HCT116 (cell line): ENCODE measurements at regions not wholly inside any gene's neighbourhood (a gene's known extent, or its start where the extent isn't known, plus 50 kb on each side); places are given as distances from the start of the nearest gene placed in this dataset.

Source experiments
- ATAC-seq: fragments of 200-7000 bp; cut with Tn5 transposase; 2 replicates; pipeline ENCODE4 v1.9.1; 2020; ENCODE audit warnings: mild to moderate bottlenecking, moderate library complexity
- BruUV-seq: library from RNA; stranded (reverse); fragments of 400-500 nt; replicated peaks from 2 replicates; lab custom pipeline; 2021; lab: Mats Ljungman, UMichigan
- CTCF ChIA-PET: fragments of 300-600 bp; sonication (Branson Sonifier 250); formaldehyde crosslinking; loops from one replicate; lab custom pipeline; 2021; ENCODE audit warnings: antibody characterized with exemption; lab: Charles Lee
- POLR2A ChIA-PET: fragments of 300-600, 350-600 bp; sonication (Branson Sonifier 250); formaldehyde crosslinking; loops from one replicate; lab custom pipeline; 2021; ENCODE audit warnings: antibody characterized with exemption; lab: Charles Lee
- RAD21 ChIA-PET, 2 experiments: fragments of 300-600 bp; sonication (Branson Sonifier 250); formaldehyde crosslinking; loops; one replicate each; lab custom pipeline; 2023; ENCODE audit warnings: low total read pairs in 2 of 2; ENCODE audit not compliant: uncharacterized antibody in 2 of 2, unreplicated experiment in 2 of 2, low non-redundant PET in 1 of 2; lab: Charles Lee
- DNase-seq: peaks from one replicate; pipeline ENCODE4 v3.0.0-alpha.2; 2010; ENCODE audit warnings: low read depth, low spot score
- H2AFZ ChIP-seq: fragments of 200-600 bp; shearing (Covaris generic), sonication (generic); 2 replicates; pipeline ENCODE4 v1.6.1; 2017; ENCODE audit warnings: low read depth, mixed run types, mixed read lengths, antibody characterized with exemption, low read length; ENCODE audit not compliant: poor library complexity, severe bottlenecking
- H3K27ac ChIP-seq: 2 replicates; pipeline ENCODE4 v1.5.1; 2012; ENCODE audit warnings: low read depth, low read length
- H3K27me3 ChIP-seq: fragments of 200-600 bp; sonication (generic); 2 replicates; pipeline ENCODE4 v1.6.1; 2016; ENCODE audit warnings: mixed run types, low read length, mixed read lengths; ENCODE audit not compliant: insufficient read depth
- H3K36me3 ChIP-seq, 2 experiments: fragments of 200-500 bp in 1 of 2; fragments of 200-600 bp in 1 of 2; sonication (Bioruptor generic) in 1 of 2; sonication (generic) in 1 of 2; 2 replicates each; pipeline versions ENCODE4 v1.5.1 to v1.6.1; 2014 to 2016; ENCODE audit warnings: low read length in 2 of 2, inconsistent platforms in 1 of 2, mixed read lengths in 1 of 2, mixed run types in 1 of 2; ENCODE audit not compliant: insufficient read depth in 2 of 2, control insufficient read depth in 1 of 2
- H3K4me1 ChIP-seq, 2 experiments: fragments of 200-600 bp in 1 of 2; sonication (generic) in 1 of 2; 2 replicates each; pipeline versions ENCODE4 v1.5.1 to v1.6.1; 2012 to 2017; ENCODE audit warnings: low read length in 2 of 2, inconsistent platforms in 1 of 2, mild to moderate bottlenecking in 1 of 2, mixed read lengths in 1 of 2, mixed run types in 1 of 2, moderate library complexity in 1 of 2; ENCODE audit not compliant: insufficient read depth in 2 of 2, control insufficient read depth in 1 of 2
- H3K4me2 ChIP-seq: fragments of 200-600 bp; sonication (generic); 2 replicates; pipeline ENCODE4 v1.6.1; 2017; ENCODE audit warnings: mixed run types, low read length, mixed read lengths
- H3K4me3 ChIP-seq, 2 experiments: fragments of 200-600 bp in 1 of 2; sonication (generic) in 1 of 2; replicated peaks in 1 of 2; 2 replicates each; pipeline ENCODE4 v1.5.1; 2011 to 2016; ENCODE audit warnings: low read length in 2 of 2, control low read depth in 1 of 2, low read depth in 1 of 2, mild to moderate bottlenecking in 1 of 2, mixed read lengths in 1 of 2, mixed run types in 1 of 2
- H3K79me2 ChIP-seq: fragments of 200-600 bp; sonication (generic); 2 replicates; pipeline ENCODE4 v1.6.1; 2017; ENCODE audit warnings: mild to moderate bottlenecking, mixed run types, low read length, moderate library complexity, mixed read lengths; ENCODE audit not compliant: insufficient read depth
- H3K9ac ChIP-seq: fragments of 200-600 bp; sonication (generic); 2 replicates; pipeline ENCODE4 v1.6.1; 2016; ENCODE audit warnings: low read length, mixed read lengths
- H3K9me2 ChIP-seq: fragments of 200-600 bp; sonication (generic), shearing (Covaris generic); 2 replicates; pipeline ENCODE4 v1.6.1; 2017; ENCODE audit warnings: mixed run types, mild to moderate bottlenecking, moderate library complexity; ENCODE audit not compliant: insufficient read depth
- H3K9me3 ChIP-seq, 2 experiments: fragments of 200-500 bp in 1 of 2; fragments of 200-600 bp in 1 of 2; sonication (Bioruptor generic) in 1 of 2; sonication (generic) in 1 of 2; 2 replicates each; pipeline ENCODE4 v1.6.1; 2014 to 2017; ENCODE audit warnings: low read length in 2 of 2, mixed read lengths in 2 of 2, inconsistent platforms in 1 of 2, low read depth in 1 of 2, mild to moderate bottlenecking in 1 of 2, mixed run types in 1 of 2, moderate library complexity in 1 of 2; ENCODE audit not compliant: control insufficient read depth in 1 of 2, insufficient read depth in 1 of 2
- H4K20me1 ChIP-seq: fragments of 200-600 bp; sonication (generic), shearing (Covaris generic); 2 replicates; pipeline ENCODE4 v1.6.1; 2017; ENCODE audit warnings: mixed run types, mild to moderate bottlenecking, moderate library complexity; ENCODE audit not compliant: insufficient read depth
- CBX3 ChIP-seq: IDR thresholded peaks from 2 replicates; pipeline ENCODE4 v1.6.1; 2012; ENCODE audit warnings: low read depth
- ELF1 ChIP-seq: IDR thresholded peaks from 2 replicates; pipeline ENCODE4 v1.6.1; 2012; ENCODE audit warnings: low read depth, borderline replicate concordance
- EZH2 ChIP-seq: fragments of 200-600 bp; sonication (generic); IDR thresholded peaks from 2 replicates; pipeline ENCODE4 v1.6.1; 2017; ENCODE audit warnings: antibody characterized with exemption, mixed run types
- EZH2phosphoT487 ChIP-seq: fragments of 200-600 bp; IDR thresholded peaks from 2 replicates; pipeline ENCODE4 v1.6.1; 2018; ENCODE audit warnings: antibody characterized with exemption, borderline replicate concordance
- FOSL1 ChIP-seq: IDR thresholded peaks from 2 replicates; pipeline ENCODE4 v1.6.1; 2012; ENCODE audit warnings: low read depth
- POLR2AphosphoS5 ChIP-seq: IDR thresholded peaks from 2 replicates; pipeline ENCODE4 v1.6.1; 2011; ENCODE audit warnings: mild to moderate bottlenecking, low read depth, low read length, moderate library complexity
- SIN3A ChIP-seq: IDR thresholded peaks from 2 replicates; pipeline ENCODE4 v1.6.1; 2012; ENCODE audit warnings: low read depth
- SP1 ChIP-seq: IDR thresholded peaks from 2 replicates; pipeline ENCODE4 v1.6.1; 2012; ENCODE audit warnings: low read depth
- TCF7L2 ChIP-seq: IDR thresholded peaks from 2 replicates; pipeline ENCODE4 v1.7.0; 2011; ENCODE audit warnings: borderline replicate concordance, inconsistent platforms; ENCODE audit not compliant: insufficient read depth, insufficient read length; ENCODE audit errors: extremely low read depth
- intact Hi-C: fragments of 100-400 bp; cut with micrococcal nuclease; formaldehyde crosslinking; loops from 2 replicates; pipeline ENCODE4 v1.10.0; 2022
- TF ChIP-seq, protein P1 (sequence below): IDR thresholded peaks from 2 replicates; pipeline ENCODE4 v1.6.1; 2012; ENCODE audit warnings: low read depth
- TF ChIP-seq, protein P2 (sequence below): IDR thresholded peaks from 2 replicates; pipeline ENCODE4 v1.6.1; 2012
- TF ChIP-seq, protein P3 (sequence below): IDR thresholded peaks from 2 replicates; pipeline ENCODE4 v1.6.1; 2011; ENCODE audit warnings: mild to moderate bottlenecking, low read length, moderate library complexity; ENCODE audit not compliant: insufficient replicate concordance; ENCODE audit errors: extremely low read depth

DNA sequence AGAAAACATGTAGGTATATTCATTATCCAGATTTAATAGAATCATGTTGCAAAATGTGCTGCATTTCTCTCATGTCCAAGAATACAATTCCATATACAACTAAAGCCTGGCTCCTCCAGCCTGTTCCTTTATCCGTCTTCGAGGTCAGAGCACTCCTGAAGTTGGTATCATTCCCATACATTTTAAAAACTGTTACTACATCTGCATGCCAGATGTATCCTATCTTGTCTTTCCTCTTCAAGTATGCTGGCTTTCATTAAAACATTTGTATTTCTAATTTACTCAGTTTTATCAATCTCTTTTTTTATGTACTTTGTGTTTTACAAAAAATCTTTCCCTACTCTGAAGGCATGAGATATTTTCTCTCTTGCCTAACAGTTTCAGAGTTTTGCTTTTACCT lies 536.6 kb upstream of the USP24 start:
- Histone ChIP-seq H3K27me3 (no peaks in the 10 kb centered on the region), H3K36me3 (no peaks in the 10 kb centered on the region)
- CTCF ChIA-PET, result no interaction called here

DNA sequence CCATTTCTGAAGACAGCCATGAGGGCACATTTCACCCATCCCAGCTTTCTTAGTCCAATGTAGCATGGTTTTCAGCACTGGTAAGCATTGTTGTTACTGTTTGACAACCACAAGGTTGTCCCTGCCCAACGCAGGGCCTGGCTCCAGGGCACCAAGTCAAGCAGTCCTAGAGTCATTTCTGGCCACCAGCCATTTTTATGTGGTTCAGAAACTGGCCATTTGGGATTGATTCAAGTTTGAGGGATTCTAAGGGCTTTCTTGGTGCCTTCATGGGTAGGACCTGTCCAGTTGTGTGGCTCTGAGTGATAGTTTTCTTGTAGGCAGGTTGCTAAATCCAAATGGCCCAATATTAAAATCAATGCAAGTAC lies 535.4 kb upstream of the USP24 start:
- Histone ChIP-seq H4K20me1 (no peaks in the 10 kb centered on the region), H3K4me3 (no peak overlapping the region), H2AFZ (no peak overlapping the region), H3K4me1 (no peaks in the 10 kb centered on the region), H3K27ac (no peak overlapping the region), H3K4me2 (no peak overlapping the region), H3K9ac (no peak overlapping the region), H3K36me3 (no peaks in the 10 kb centered on the region), H3K9me2 (no peaks in the 10 kb centered on the region), H3K79me2 (no peaks in the 10 kb centered on the region), H3K9me3 (no peaks in the 10 kb centered on the region), H3K27me3 (no peaks in the 10 kb centered on the region)
- POLR2A ChIA-PET, result no interaction called here
- no TSS peak for BruUV-seq
- CTCF ChIA-PET, result no interaction called here
- RAD21 ChIA-PET, result no interaction called here
- ATAC-seq, result no peak
- DNase-seq, result no peak
- intact Hi-C loops, result no loop called here
- TF ChIP-seq ELF1 (no peak), SP1 (no peak), EZH2phosphoT487 (no peak), SIN3A (no peak), FOSL1 (no peak), TCF7L2 (no peak), CBX3 (no peak), POLR2AphosphoS5 (no peak)
- TF ChIP-seq, protein P1, sequence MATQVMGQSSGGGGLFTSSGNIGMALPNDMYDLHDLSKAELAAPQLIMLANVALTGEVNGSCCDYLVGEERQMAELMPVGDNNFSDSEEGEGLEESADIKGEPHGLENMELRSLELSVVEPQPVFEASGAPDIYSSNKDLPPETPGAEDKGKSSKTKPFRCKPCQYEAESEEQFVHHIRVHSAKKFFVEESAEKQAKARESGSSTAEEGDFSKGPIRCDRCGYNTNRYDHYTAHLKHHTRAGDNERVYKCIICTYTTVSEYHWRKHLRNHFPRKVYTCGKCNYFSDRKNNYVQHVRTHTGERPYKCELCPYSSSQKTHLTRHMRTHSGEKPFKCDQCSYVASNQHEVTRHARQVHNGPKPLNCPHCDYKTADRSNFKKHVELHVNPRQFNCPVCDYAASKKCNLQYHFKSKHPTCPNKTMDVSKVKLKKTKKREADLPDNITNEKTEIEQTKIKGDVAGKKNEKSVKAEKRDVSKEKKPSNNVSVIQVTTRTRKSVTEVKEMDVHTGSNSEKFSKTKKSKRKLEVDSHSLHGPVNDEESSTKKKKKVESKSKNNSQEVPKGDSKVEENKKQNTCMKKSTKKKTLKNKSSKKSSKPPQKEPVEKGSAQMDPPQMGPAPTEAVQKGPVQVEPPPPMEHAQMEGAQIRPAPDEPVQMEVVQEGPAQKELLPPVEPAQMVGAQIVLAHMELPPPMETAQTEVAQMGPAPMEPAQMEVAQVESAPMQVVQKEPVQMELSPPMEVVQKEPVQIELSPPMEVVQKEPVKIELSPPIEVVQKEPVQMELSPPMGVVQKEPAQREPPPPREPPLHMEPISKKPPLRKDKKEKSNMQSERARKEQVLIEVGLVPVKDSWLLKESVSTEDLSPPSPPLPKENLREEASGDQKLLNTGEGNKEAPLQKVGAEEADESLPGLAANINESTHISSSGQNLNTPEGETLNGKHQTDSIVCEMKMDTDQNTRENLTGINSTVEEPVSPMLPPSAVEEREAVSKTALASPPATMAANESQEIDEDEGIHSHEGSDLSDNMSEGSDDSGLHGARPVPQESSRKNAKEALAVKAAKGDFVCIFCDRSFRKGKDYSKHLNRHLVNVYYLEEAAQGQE, result no peak
- TF ChIP-seq, protein P2, sequence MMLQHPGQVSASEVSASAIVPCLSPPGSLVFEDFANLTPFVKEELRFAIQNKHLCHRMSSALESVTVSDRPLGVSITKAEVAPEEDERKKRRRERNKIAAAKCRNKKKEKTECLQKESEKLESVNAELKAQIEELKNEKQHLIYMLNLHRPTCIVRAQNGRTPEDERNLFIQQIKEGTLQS, result no peak
- TF ChIP-seq, protein P3, sequence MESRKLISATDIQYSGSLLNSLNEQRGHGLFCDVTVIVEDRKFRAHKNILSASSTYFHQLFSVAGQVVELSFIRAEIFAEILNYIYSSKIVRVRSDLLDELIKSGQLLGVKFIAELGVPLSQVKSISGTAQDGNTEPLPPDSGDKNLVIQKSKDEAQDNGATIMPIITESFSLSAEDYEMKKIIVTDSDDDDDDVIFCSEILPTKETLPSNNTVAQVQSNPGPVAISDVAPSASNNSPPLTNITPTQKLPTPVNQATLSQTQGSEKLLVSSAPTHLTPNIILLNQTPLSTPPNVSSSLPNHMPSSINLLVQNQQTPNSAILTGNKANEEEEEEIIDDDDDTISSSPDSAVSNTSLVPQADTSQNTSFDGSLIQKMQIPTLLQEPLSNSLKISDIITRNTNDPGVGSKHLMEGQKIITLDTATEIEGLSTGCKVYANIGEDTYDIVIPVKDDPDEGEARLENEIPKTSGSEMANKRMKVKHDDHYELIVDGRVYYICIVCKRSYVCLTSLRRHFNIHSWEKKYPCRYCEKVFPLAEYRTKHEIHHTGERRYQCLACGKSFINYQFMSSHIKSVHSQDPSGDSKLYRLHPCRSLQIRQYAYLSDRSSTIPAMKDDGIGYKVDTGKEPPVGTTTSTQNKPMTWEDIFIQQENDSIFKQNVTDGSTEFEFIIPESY, result no peak

More for the DNA sequence above, 536.6 kb upstream of the USP24 start:
- Histone ChIP-seq H3K4me2 (no peak overlapping the region), H3K9me3 (no peaks in the 10 kb centered on the region), H3K9ac (no peak overlapping the region), H3K9me2 (no peaks in the 10 kb centered on the region), H3K4me3 (no peak overlapping the region), H2AFZ (no peak overlapping the region), H3K27ac (no peak overlapping the region), H3K4me1 (no peaks in the 10 kb centered on the region), H4K20me1 (no peaks in the 10 kb centered on the region), H3K79me2 (no peaks in the 10 kb centered on the region)
- intact Hi-C loops, result no loop called here
- ATAC-seq (no peak), DNase-seq (no peak)
- POLR2A ChIA-PET, result no interaction called here
- no TSS peak for BruUV-seq
- RAD21 ChIA-PET, result no interaction called here
- TF ChIP-seq EZH2, result no peak
- TF ChIP-seq, protein P3, result no peak
